Kidney (tissue), 13 donors: ENCODE measurements at regions not wholly inside any gene's neighbourhood (a gene's known extent, or its start where the extent isn't known, plus 50 kb on each side); places are given as distances from the start of the nearest gene placed in this dataset.
"Not testable (repeated sequence)": the region's sequence is repeated elsewhere in the genome, so short reads cannot be mapped to it uniquely, and the experiment has no call there.

ENCODE experiments used
- DNase-seq, 5 donors: peaks; one replicate each; pipeline ENCODE4 v3.0.0-alpha.2; 2013 to 2020
- FAIRE-seq: peaks from 2 replicates; lab custom pipeline; 2012; peaks lifted over from hg19 to GRCh38; lab: Jason Lieb, UNC
- H3K27ac ChIP-seq, 2 donors: one replicate each; pipeline ENCODE4 v1.7.0; 2013; ENCODE audit warnings: low read depth in 2 of 2, low read length in 2 of 2, inconsistent platforms in 1 of 2
- H3K27me3 ChIP-seq: one replicate; pipeline ENCODE4 v1.7.1; 2013; ENCODE audit warnings: low read length, inconsistent platforms; ENCODE audit not compliant: control insufficient read depth, insufficient read depth
- H3K36me3 ChIP-seq, 3 donors: one replicate each; pipeline versions ENCODE4 v1.7.0 to v1.7.1; 2013; ENCODE audit warnings: low read length in 3 of 3, control low read depth in 1 of 3, inconsistent platforms in 1 of 3; ENCODE audit not compliant: insufficient read depth in 3 of 3, control insufficient read depth in 2 of 3
- H3K4me1 ChIP-seq, 3 donors: one replicate each; pipeline versions ENCODE4 v1.7.0 to v1.7.1; 2013; ENCODE audit warnings: low read length in 3 of 3, inconsistent platforms in 1 of 3, low read depth in 1 of 3; ENCODE audit not compliant: control insufficient read depth in 2 of 3, insufficient read depth in 2 of 3
- H3K4me3 ChIP-seq, 3 donors: one replicate each; pipeline versions ENCODE4 v1.7.0 to v1.8.1; 2013; ENCODE audit warnings: low read length in 3 of 3, control low read depth in 1 of 3, inconsistent platforms in 1 of 3
- H3K9ac ChIP-seq, 3 donors: one replicate each; pipeline versions ENCODE4 v1.7.0 to v1.7.1; 2013; ENCODE audit warnings: low read length in 3 of 3, control low read depth in 1 of 3, inconsistent platforms in 1 of 3
- H3K9me3 ChIP-seq, 3 donors: one replicate each; pipeline versions ENCODE4 v1.7.0 to v1.7.1; 2013; ENCODE audit warnings: low read length in 3 of 3, control low read depth in 1 of 3, inconsistent platforms in 1 of 3; ENCODE audit not compliant: control insufficient read depth in 2 of 3, insufficient read depth in 1 of 3
- intact Hi-C: fragments of 100-400 bp; cut with DNase I; formaldehyde crosslinking; loops from one replicate; pipeline ENCODE4 v1.11.1; 2022
- TF ChIP-seq, protein P1 (sequence below): IDR thresholded peaks from 3 replicates; pipeline ENCODE4 v1.5.1; 2012; ENCODE audit warnings: mild to moderate bottlenecking, moderate library complexity, borderline replicate concordance; ENCODE audit not compliant: insufficient read depth; ENCODE audit errors: extremely low read depth
- donor health status: control.
- donor health status: control.
- donor health status: control.
- donor health status: control.
- donor health status: control.
- donor health status: DM: yes; HTN: yes; CAD: no.
- donor health status: Normal renal cell carcinoma (clear cell type).

DNA sequence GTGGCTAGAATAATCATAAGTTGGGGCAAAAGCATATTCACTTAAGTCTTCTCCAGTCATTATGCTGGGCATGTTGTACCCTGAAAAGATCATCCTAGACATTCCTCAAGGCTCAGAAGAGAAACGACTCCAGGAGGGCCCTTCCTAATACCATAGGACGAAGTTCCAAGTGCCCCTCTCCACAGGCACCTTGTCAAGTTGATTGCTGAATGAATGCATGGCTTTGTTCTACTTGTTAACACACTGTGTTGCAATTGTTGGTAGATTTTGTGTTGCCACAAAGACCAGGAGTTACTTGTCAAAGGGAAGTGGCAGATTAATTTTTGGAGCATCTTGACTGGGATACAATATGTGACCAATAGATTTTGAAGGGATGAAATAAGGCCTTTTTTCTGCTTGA lies 194.3 kb upstream of the SMLR1 start:
- Histone ChIP-seq H3K9me3 (no peaks in the 10 kb centered on the region), H3K27ac (no peak overlapping the region), H3K36me3 (no peaks in the 10 kb centered on the region), H3K4me3 (no peak overlapping the region), H3K4me1 (no peaks in the 10 kb centered on the region), H3K9ac (no peak overlapping the region), H3K27me3 (no peaks in the 10 kb centered on the region)
- intact Hi-C loops: no loop called here
- DNase-seq: no peak
- no peak for FAIRE-seq
- TF ChIP-seq, protein P1, sequence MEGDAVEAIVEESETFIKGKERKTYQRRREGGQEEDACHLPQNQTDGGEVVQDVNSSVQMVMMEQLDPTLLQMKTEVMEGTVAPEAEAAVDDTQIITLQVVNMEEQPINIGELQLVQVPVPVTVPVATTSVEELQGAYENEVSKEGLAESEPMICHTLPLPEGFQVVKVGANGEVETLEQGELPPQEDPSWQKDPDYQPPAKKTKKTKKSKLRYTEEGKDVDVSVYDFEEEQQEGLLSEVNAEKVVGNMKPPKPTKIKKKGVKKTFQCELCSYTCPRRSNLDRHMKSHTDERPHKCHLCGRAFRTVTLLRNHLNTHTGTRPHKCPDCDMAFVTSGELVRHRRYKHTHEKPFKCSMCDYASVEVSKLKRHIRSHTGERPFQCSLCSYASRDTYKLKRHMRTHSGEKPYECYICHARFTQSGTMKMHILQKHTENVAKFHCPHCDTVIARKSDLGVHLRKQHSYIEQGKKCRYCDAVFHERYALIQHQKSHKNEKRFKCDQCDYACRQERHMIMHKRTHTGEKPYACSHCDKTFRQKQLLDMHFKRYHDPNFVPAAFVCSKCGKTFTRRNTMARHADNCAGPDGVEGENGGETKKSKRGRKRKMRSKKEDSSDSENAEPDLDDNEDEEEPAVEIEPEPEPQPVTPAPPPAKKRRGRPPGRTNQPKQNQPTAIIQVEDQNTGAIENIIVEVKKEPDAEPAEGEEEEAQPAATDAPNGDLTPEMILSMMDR: no peak

DNA sequence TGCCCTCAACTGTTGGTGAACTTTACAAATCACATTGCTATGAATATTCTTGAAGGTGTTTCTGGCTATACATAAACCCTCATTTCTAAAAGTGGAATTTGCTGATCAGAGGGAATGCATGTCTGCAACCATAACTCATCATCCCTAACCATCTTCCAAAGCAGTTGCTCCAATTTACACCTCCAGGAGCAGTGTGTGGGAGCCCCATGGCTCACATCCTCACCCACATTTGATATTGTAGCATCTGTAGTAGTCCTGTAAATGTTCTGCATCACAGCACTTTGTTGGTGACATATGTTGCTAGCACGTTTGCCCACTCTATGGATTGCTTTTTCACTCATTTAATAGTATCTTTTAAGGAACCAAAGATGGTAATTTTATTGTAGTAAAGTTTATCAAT lies 183.8 kb upstream of the SMLR1 start:
- no peak overlapping the region for H3K27ac ChIP-seq
- no peak overlapping the region for H3K4me3 ChIP-seq
- no peaks in the 10 kb centered on the region for H3K36me3 ChIP-seq
- H3K9me3 ChIP-seq: no peaks in the 10 kb centered on the region
- TF ChIP-seq, protein P1: no peak
- no peaks in the 10 kb centered on the region for H3K4me1 ChIP-seq
- intact Hi-C loops: no loop called here
- no peak overlapping the region for H3K9ac ChIP-seq
- H3K27me3 ChIP-seq: no peaks in the 10 kb centered on the region
- DNase-seq (no peak), FAIRE-seq (no peak)

DNA sequence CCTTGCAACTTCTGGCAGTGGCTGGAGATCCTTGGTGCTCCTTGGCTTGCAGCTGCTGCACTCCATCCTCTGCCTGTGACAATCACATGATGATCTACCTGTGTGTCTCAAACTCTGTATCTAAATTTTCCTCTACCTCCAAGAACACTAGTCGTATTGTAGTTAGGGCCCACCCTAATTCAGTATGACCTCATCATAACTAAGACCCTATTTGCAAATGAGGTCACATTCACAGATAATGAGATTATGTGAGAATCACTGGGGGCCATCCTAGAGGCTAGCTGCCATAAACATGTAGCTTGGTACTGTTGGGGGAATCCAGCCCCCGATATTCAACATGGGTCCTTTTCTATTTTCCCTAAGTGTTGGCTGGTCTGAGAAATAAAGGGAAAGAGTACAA lies 183.0 kb upstream of the SMLR1 start:
- TF ChIP-seq, protein P1: no peak
- intact Hi-C loops: no loop called here
- Histone ChIP-seq H3K9ac (no peak overlapping the region), H3K27ac (no peak overlapping the region), H3K9me3 (no peaks in the 10 kb centered on the region), H3K4me3 (no peak overlapping the region), H3K36me3 (no peaks in the 10 kb centered on the region), H3K27me3 (no peaks in the 10 kb centered on the region), H3K4me1 (no peaks in the 10 kb centered on the region)
- no peak for DNase-seq
- no peak for FAIRE-seq

DNA sequence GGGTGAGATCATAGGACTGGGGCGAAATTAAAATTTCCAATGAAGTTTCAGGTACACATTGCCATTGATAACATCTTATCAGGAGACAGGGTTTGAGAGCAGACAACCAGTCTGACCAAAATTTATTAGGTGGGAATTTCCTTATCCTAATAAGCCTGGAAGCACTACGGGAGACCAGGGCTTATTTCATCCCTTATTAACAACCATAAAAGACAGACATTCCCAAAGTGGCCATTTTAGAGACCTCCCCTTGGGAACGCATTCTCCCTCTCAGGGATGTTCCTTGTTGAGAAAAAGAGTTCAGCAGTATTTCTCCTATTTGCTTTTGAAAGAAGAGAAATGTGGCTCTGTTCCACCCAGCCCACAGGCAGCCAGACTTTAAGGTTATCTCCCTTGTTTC lies 182.4 kb upstream of the SMLR1 start:
- H3K9me3 ChIP-seq, H3K9ac ChIP-seq, H3K4me3 ChIP-seq, H3K36me3 ChIP-seq, H3K4me1 ChIP-seq, H3K27me3 ChIP-seq, DNase-seq, intact Hi-C loops, FAIRE-seq, H3K27ac ChIP-seq: not testable (repeated sequence)
